IPS-18c (cell line): ENCODE measurements at regions not wholly inside any gene's neighbourhood (a gene's known extent, or its start where the extent isn't known, plus 50 kb on each side); places are given as distances from the start of the nearest gene placed in this dataset.
A peak's percentile ranks its signal among the peaks of the same experiment; 100 is the strongest.
"Not testable (repeated sequence)": the region's sequence is repeated elsewhere in the genome, so short reads cannot be mapped to it uniquely, and the experiment has no call there.

Source experiments
- H3K4me3 ChIP-seq: 2 replicates; pipeline ENCODE4 v1.7.0; 2013; ENCODE audit warnings: low read depth, mild to moderate bottlenecking, low read length, moderate library complexity; ENCODE audit not compliant: insufficient read depth
- H3K9me3 ChIP-seq: one replicate; pipeline ENCODE4 v1.6.1; 2013; ENCODE audit warnings: mild to moderate bottlenecking, low read length, moderate library complexity; ENCODE audit not compliant: control insufficient read depth, insufficient read depth

- H3K9me3 ChIP-seq = peaks cover 4% of the 10 kb centered on the region
- no peak overlapping the region for H3K4me3 ChIP-seq
Measured at GRCh38 chrX:122092978-122093377, 1045.6 kb downstream of the GLUD2 start.

- H3K9me3 ChIP-seq = peaks cover 4% of the 10 kb centered on the region
- H3K4me3 ChIP-seq = no peak overlapping the region
Measured at GRCh38 chrX:122094611-122095010, 1047.2 kb downstream of the GLUD2 start.

- Histone ChIP-seq H3K9me3 (no peaks in the 10 kb centered on the region), H3K4me3 (no peak overlapping the region)
Measured at GRCh38 chrX:122113376-122113775, 1066.0 kb downstream of the GLUD2 start.

GRCh38 chrX:122113896-122114295 lies 1066.5 kb downstream of the GLUD2 start:
- Histone ChIP-seq H3K4me3 (no peak overlapping the region), H3K9me3 (no peaks in the 10 kb centered on the region)

- no peaks in the 10 kb centered on the region for H3K9me3 ChIP-seq
- no peak overlapping the region for H3K4me3 ChIP-seq
Measured at GRCh38 chrX:122115604-122116003, 1068.2 kb downstream of the GLUD2 start.

GRCh38 chrX:122119361-122119760 lies 1064.7 kb upstream of the GRIA3 start:
- H3K4me3 ChIP-seq = no peak overlapping the region
- no peaks in the 10 kb centered on the region for H3K9me3 ChIP-seq

GRCh38 chrX:122122274-122122673 lies 1061.8 kb upstream of the GRIA3 start:
- no peaks in the 10 kb centered on the region for H3K9me3 ChIP-seq
- no peak overlapping the region for H3K4me3 ChIP-seq

GRCh38 chrX:122133478-122133877 lies 1050.6 kb upstream of the GRIA3 start:
- H3K4me3 ChIP-seq = no peak overlapping the region
- peaks cover 4% of the 10 kb centered on the region for H3K9me3 ChIP-seq

GRCh38 chrX:122134291-122134690 lies 1049.8 kb upstream of the GRIA3 start:
- H3K4me3 ChIP-seq = no peak overlapping the region
- peaks cover 4% of the 10 kb centered on the region for H3K9me3 ChIP-seq

- Histone ChIP-seq H3K9me3 (peaks cover 6% of the 10 kb centered on the region), H3K4me3 (no peak overlapping the region)
Measured at GRCh38 chrX:122135070-122135469, 1049.0 kb upstream of the GRIA3 start.

GRCh38 chrX:122140219-122140618 lies 1043.9 kb upstream of the GRIA3 start:
- H3K9me3 ChIP-seq = peaks cover 15% of the 10 kb centered on the region
- H3K4me3 ChIP-seq = not testable (repeated sequence)

- H3K4me3 ChIP-seq = peak overlapping the region; percentile 10; the same call in 1 of the 2 replicates
- no peaks in the 10 kb centered on the region for H3K9me3 ChIP-seq
Measured at GRCh38 chrX:122154019-122154418, 1030.1 kb upstream of the GRIA3 start.

GRCh38 chrX:122168241-122168640 lies 1015.8 kb upstream of the GRIA3 start:
- H3K4me3 ChIP-seq = no peak overlapping the region
- H3K9me3 ChIP-seq = peaks cover 2% of the 10 kb centered on the region

- H3K4me3 ChIP-seq = no peak overlapping the region
- H3K9me3 ChIP-seq = peaks cover 10% of the 10 kb centered on the region
Measured at GRCh38 chrX:122184791-122185190, 999.3 kb upstream of the GRIA3 start.

- H3K4me3 ChIP-seq = no peak overlapping the region
- peaks cover 10% of the 10 kb centered on the region for H3K9me3 ChIP-seq
Measured at GRCh38 chrX:122187069-122187713, 996.9 kb upstream of the GRIA3 start.

GRCh38 chrX:122188751-122189150 lies 995.3 kb upstream of the GRIA3 start:
- peaks cover 10% of the 10 kb centered on the region for H3K9me3 ChIP-seq
- no peak overlapping the region for H3K4me3 ChIP-seq

GRCh38 chrX:122196343-122196742 lies 987.7 kb upstream of the GRIA3 start:
- Histone ChIP-seq H3K9me3 (peaks cover 2% of the 10 kb centered on the region), H3K4me3 (no peak overlapping the region)

GRCh38 chrX:122203399-122203798 lies 980.7 kb upstream of the GRIA3 start:
- Histone ChIP-seq H3K9me3 (peaks cover 2% of the 10 kb centered on the region), H3K4me3 (no peak overlapping the region)

- Histone ChIP-seq H3K4me3 (no peak overlapping the region), H3K9me3 (no peaks in the 10 kb centered on the region)
Measured at GRCh38 chrX:122218666-122219065, 965.4 kb upstream of the GRIA3 start.
